ENCODE measurements at regions not wholly inside any gene's neighbourhood (a gene's known extent, or its start where the extent isn't known, plus 50 kb on each side); places are given as distances from the start of the nearest gene placed in this dataset.

DNA sequence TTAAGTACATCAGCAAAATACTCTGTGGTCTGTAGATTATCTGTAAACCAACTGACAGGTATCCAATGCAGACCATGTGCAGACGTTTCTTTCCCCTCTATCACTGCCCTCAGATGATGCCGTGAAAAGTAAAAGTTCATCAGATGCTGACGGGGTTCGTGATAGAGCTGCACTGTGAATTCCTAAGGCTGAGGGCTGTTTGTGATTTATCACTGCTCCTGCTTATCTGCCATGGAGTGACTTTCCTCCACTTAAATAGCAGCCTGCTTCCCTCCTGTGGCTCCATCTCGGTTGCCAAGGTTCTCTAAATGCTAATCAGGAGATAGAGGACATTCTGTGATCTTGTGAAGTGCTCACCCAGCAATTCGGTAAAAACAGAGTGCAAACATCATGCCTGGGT lies 89.3 kb upstream of the SRD5A3 start:
- TF ChIP-seq, protein P1, sequence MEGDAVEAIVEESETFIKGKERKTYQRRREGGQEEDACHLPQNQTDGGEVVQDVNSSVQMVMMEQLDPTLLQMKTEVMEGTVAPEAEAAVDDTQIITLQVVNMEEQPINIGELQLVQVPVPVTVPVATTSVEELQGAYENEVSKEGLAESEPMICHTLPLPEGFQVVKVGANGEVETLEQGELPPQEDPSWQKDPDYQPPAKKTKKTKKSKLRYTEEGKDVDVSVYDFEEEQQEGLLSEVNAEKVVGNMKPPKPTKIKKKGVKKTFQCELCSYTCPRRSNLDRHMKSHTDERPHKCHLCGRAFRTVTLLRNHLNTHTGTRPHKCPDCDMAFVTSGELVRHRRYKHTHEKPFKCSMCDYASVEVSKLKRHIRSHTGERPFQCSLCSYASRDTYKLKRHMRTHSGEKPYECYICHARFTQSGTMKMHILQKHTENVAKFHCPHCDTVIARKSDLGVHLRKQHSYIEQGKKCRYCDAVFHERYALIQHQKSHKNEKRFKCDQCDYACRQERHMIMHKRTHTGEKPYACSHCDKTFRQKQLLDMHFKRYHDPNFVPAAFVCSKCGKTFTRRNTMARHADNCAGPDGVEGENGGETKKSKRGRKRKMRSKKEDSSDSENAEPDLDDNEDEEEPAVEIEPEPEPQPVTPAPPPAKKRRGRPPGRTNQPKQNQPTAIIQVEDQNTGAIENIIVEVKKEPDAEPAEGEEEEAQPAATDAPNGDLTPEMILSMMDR (IDR thresholded peaks at IDR 0.05): no peak
- TF ChIP-seq POLR2A (IDR thresholded peaks at IDR 0.05) (no peak), EP300 (IDR thresholded peaks at IDR 0.05) (no peak), POLR2AphosphoS5 (IDR thresholded peaks at IDR 0.05) (no peak)
